ENCODE measurements at regions not wholly inside any gene's neighbourhood (a gene's known extent, or its start where the extent isn't known, plus 50 kb on each side); places are given as distances from the start of the nearest gene placed in this dataset.

DNA sequence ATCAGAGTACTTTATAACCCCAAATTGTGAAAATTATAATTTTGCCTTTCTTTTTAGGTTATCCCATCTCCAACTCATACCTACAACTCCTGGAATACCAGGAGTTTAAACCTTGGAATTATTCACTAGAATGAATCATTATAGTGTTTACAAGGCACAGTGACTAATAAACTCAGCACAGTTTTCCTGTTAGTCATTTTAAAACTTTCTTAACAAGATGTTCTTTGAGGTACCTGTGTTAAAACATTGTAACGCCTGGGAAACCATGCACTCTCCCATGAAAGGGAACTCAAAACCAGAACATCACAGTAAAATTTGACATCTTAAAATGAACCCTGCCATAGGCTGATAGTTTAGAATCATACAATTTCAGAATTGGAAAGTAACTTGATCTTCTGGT is 132.4 kb upstream of the OSTN start:
- TF ChIP-seq, protein P1, sequence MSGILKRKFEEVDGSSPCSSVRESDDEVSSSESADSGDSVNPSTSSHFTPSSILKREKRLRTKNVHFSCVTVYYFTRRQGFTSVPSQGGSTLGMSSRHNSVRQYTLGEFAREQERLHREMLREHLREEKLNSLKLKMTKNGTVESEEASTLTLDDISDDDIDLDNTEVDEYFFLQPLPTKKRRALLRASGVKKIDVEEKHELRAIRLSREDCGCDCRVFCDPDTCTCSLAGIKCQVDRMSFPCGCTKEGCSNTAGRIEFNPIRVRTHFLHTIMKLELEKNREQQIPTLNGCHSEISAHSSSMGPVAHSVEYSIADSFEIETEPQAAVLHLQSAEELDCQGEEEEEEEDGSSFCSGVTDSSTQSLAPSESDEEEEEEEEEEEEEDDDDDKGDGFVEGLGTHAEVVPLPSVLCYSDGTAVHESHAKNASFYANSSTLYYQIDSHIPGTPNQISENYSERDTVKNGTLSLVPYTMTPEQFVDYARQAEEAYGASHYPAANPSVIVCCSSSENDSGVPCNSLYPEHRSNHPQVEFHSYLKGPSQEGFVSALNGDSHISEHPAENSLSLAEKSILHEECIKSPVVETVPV (CRISPR knock-in tag; IDR thresholded peaks at IDR 0.05): no peak
- TF ChIP-seq GLIS3 (CRISPR knock-in tag; IDR thresholded peaks at IDR 0.05) (no peak), ZNF565 (CRISPR knock-in tag; conservative IDR thresholded peaks at IDR 0.05; ENCODE audit: low read depth) (no peak), ZFP30 (CRISPR knock-in tag; IDR thresholded peaks at IDR 0.05) (no peak), TCF4 (CRISPR knock-in tag; IDR thresholded peaks at IDR 0.05; ENCODE audit: borderline replicate concordance) (no peak), ZNF8 (CRISPR knock-in tag; IDR thresholded peaks at IDR 0.05) (no peak), PPARA (CRISPR knock-in tag; IDR thresholded peaks at IDR 0.05; ENCODE audit: borderline replicate concordance) (no peak), ZFP3 (CRISPR knock-in tag; IDR thresholded peaks at IDR 0.05) (no peak), ARNTL (CRISPR knock-in tag; IDR thresholded peaks at IDR 0.05; ENCODE audit: borderline replicate concordance, low read depth) (no peak), ISL1 (CRISPR knock-in tag; IDR thresholded peaks at IDR 0.05) (no peak), ZNF70 (CRISPR knock-in tag; IDR thresholded peaks at IDR 0.05) (no peak)
- TF ChIP-seq, protein P2, sequence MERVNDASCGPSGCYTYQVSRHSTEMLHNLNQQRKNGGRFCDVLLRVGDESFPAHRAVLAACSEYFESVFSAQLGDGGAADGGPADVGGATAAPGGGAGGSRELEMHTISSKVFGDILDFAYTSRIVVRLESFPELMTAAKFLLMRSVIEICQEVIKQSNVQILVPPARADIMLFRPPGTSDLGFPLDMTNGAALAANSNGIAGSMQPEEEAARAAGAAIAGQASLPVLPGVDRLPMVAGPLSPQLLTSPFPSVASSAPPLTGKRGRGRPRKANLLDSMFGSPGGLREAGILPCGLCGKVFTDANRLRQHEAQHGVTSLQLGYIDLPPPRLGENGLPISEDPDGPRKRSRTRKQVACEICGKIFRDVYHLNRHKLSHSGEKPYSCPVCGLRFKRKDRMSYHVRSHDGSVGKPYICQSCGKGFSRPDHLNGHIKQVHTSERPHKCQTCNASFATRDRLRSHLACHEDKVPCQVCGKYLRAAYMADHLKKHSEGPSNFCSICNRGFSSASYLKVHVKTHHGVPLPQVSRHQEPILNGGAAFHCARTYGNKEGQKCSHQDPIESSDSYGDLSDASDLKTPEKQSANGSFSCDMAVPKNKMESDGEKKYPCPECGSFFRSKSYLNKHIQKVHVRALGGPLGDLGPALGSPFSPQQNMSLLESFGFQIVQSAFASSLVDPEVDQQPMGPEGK (CRISPR knock-in tag; IDR thresholded peaks at IDR 0.05; ENCODE audit: borderline replicate concordance): no peak

All from SK-N-SH treated with all-trans-retinoic acid at 6 μM for 48 hours (cell line).